ENCODE measurements at regions not wholly inside any gene's neighbourhood (a gene's known extent, or its start where the extent isn't known, plus 50 kb on each side); places are given as distances from the start of the nearest gene placed in this dataset.

DNA sequence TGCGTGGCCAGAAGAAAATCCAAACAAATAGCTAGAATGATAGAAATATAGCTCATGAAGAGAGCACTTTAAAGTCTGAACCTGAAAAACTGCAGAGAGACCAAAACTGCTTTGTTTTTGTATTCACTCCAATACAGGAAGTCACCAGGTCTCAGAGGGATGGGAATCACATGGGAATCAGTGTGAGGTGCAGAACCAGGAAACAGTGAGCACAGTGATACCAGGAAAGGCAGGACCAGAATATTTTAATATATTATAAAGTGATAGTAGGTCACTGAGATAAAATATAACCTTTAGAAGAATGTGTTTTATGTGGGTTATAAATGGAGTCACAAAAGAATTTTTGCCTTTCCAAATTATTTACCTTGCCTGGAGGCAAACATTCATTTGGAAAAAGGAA, 277.3 kb downstream of the CASP12 start (continued):
- TF ChIP-seq, protein P1, sequence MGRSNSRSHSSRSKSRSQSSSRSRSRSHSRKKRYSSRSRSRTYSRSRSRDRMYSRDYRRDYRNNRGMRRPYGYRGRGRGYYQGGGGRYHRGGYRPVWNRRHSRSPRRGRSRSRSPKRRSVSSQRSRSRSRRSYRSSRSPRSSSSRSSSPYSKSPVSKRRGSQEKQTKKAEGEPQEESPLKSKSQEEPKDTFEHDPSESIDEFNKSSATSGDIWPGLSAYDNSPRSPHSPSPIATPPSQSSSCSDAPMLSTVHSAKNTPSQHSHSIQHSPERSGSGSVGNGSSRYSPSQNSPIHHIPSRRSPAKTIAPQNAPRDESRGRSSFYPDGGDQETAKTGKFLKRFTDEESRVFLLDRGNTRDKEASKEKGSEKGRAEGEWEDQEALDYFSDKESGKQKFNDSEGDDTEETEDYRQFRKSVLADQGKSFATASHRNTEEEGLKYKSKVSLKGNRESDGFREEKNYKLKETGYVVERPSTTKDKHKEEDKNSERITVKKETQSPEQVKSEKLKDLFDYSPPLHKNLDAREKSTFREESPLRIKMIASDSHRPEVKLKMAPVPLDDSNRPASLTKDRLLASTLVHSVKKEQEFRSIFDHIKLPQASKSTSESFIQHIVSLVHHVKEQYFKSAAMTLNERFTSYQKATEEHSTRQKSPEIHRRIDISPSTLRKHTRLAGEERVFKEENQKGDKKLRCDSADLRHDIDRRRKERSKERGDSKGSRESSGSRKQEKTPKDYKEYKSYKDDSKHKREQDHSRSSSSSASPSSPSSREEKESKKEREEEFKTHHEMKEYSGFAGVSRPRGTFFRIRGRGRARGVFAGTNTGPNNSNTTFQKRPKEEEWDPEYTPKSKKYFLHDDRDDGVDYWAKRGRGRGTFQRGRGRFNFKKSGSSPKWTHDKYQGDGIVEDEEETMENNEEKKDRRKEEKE (IDR thresholded peaks at IDR 0.05): no peak

DNA sequence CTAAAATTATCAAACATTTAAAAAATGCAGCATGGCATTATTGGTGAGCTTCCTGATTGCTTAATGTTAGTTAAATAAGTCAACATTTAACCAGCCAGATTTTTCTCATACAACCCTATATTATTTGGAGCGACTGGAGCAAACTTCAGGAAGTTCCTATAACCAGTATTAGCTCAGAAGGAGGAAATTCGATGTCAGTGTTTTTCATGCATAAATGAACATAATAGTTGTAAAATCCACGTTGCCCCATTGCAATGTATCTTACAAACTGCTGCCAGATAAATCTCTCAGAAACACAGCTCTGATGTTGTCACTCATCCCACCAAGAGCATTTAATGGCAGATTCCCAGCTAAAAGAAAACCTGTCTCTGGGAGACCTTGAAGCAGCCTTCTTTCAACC, 278.5 kb downstream of the CASP12 start:
- no peak overlapping the region for H2AFZ ChIP-seq (ENCODE audit: low read length)
- H3K27ac ChIP-seq (ENCODE audit: extremely low read length, insufficient read depth, low read length): no peak overlapping the region
- ATAC-seq (no peak), FAIRE-seq (no peak), DNase-seq (ENCODE audit: low spot score) (no peak)
- no peaks in the 10 kb centered on the region for H3K4me1 ChIP-seq (ENCODE audit: insufficient read depth, low read length)
- POLR2A ChIA-PET: no interaction called here
- no peaks in the 10 kb centered on the region for H3K36me3 ChIP-seq (replicated peaks in 1 of 2; ENCODE audit: control insufficient read depth in 1 of 2, insufficient read depth in 2 of 2, low read length in 2 of 2)
- no peaks in the 10 kb centered on the region for H3K27me3 ChIP-seq (ENCODE audit: control insufficient read depth in 1 of 2, insufficient read depth in 2 of 2, low read length in 2 of 2)
- H3K9me3 ChIP-seq (ENCODE audit: low read length): peaks cover 7% of the 10 kb centered on the region; the same call in 1 of the 2 replicates
- H3K4me3 ChIP-seq (replicated peaks in 1 of 3; ENCODE audit: insufficient read depth in 1 of 3, low read depth in 2 of 3, low read length in 3 of 3): no peak overlapping the region
- intact Hi-C loops (cut with micrococcal nuclease; ENCODE audit: unreplicated experiment): no loop called here
- H4K20me1 ChIP-seq (ENCODE audit: insufficient read depth, low read length): no peaks in the 10 kb centered on the region
- H3K9ac ChIP-seq (ENCODE audit: insufficient read depth, low read depth, low read length): no peak overlapping the region
- TF ChIP-seq ZNF713 (CRISPR knock-in tag; IDR thresholded peaks at IDR 0.05) (no peak), CREB3 (CRISPR knock-in tag; IDR thresholded peaks at IDR 0.05) (no peak), FOXM1 (CRISPR knock-in tag; IDR thresholded peaks at IDR 0.05) (no peak), SP4 (CRISPR knock-in tag; IDR thresholded peaks at IDR 0.05) (no peak), HNF4A (CRISPR knock-in tag; IDR thresholded peaks at IDR 0.05) (no peak), ZSCAN20 (CRISPR knock-in tag; IDR thresholded peaks at IDR 0.05; ENCODE audit: borderline replicate concordance) (no peak), ATM (IDR thresholded peaks at IDR 0.05; ENCODE audit: borderline replicate concordance) (no peak), NFKBIZ (CRISPR knock-in tag; IDR thresholded peaks at IDR 0.05) (no peak), ZNF777 (CRISPR knock-in tag; IDR thresholded peaks at IDR 0.05) (no peak), ARID3A (IDR thresholded peaks at IDR 0.05; ENCODE audit: low read depth, low read length) (no peak)
- TF ChIP-seq, protein P2, sequence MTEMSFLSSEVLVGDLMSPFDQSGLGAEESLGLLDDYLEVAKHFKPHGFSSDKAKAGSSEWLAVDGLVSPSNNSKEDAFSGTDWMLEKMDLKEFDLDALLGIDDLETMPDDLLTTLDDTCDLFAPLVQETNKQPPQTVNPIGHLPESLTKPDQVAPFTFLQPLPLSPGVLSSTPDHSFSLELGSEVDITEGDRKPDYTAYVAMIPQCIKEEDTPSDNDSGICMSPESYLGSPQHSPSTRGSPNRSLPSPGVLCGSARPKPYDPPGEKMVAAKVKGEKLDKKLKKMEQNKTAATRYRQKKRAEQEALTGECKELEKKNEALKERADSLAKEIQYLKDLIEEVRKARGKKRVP (CRISPR knock-in tag; IDR thresholded peaks at IDR 0.05): no peak
- TF ChIP-seq, protein P3, sequence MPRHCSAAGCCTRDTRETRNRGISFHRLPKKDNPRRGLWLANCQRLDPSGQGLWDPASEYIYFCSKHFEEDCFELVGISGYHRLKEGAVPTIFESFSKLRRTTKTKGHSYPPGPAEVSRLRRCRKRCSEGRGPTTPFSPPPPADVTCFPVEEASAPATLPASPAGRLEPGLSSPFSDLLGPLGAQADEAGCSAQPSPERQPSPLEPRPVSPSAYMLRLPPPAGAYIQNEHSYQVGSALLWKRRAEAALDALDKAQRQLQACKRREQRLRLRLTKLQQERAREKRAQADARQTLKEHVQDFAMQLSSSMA (CRISPR knock-in tag; IDR thresholded peaks at IDR 0.05): no peak
- TF ChIP-seq, protein P4, sequence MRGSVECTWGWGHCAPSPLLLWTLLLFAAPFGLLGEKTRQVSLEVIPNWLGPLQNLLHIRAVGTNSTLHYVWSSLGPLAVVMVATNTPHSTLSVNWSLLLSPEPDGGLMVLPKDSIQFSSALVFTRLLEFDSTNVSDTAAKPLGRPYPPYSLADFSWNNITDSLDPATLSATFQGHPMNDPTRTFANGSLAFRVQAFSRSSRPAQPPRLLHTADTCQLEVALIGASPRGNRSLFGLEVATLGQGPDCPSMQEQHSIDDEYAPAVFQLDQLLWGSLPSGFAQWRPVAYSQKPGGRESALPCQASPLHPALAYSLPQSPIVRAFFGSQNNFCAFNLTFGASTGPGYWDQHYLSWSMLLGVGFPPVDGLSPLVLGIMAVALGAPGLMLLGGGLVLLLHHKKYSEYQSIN (CRISPR knock-in tag; IDR thresholded peaks at IDR 0.05; ENCODE audit: borderline replicate concordance): no peak
- no peaks in the 10 kb centered on the region for H3K79me2 ChIP-seq (ENCODE audit: insufficient read depth, low read length)
- CTCF ChIA-PET (ENCODE audit: low intra/inter-chr PET ratio, low total read pairs): no interaction called here
- no TSS peak for BruUV-seq (replicated peaks)
- in situ Hi-C loops (cut with HindIII; ENCODE audit: extremely low pct_ligation_motif_present, low pct_unique_long_range_greater_than_20kb): no loop called here
- 0% methylated on average over 3 of the region's 3 CpGs for WGBS (ENCODE audit: low lambda C conversion rate)
- H3K4me2 ChIP-seq (ENCODE audit: low read depth, low read length): no peak overlapping the region
